ENCODE measurements at regions not wholly inside any gene's neighbourhood (a gene's known extent, or its start where the extent isn't known, plus 50 kb on each side); places are given as distances from the start of the nearest gene placed in this dataset.

DNA sequence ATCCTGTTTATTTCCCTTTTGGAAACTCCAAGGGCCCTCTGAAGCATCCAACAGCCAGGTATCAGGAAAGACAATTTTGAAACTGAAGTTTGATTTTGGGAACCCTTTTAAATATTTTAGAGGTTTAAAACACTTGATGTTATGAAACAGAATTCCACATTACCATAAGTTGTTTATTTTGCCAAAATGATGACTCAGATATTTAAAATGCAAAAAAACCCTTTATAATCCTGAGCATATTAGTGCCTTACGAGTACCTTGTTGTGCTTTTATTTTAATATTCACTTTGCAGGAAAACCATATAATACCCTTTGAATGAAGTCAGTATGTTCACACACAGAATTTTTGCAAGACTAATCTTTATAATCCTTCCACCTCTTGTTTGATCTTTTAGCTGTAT lies 765.1 kb upstream of the CA10 start:
- no peaks in the 10 kb centered on the region for H4K20me1 ChIP-seq (ENCODE audit: insufficient read depth)
- ChIA-PET RAD21 (ENCODE audit: low non-redundant PET in 1 of 2, low total read pairs in 2 of 2, uncharacterized antibody in 2 of 2, unreplicated experiment in 2 of 2) (no interaction called here), POLR2A (no interaction called here), CTCF (no interaction called here)
- TF ChIP-seq EZH2 (IDR thresholded peaks at IDR 0.05) (no peak), CBX3 (IDR thresholded peaks at IDR 0.05; ENCODE audit: low read depth) (no peak)
- no peak overlapping the region for H2AFZ ChIP-seq (ENCODE audit: low read depth, low read length, poor library complexity, severe bottlenecking)
- H3K27ac ChIP-seq (ENCODE audit: low read depth, low read length), result no peak overlapping the region
- ATAC-seq (no peak), DNase-seq (ENCODE audit: low read depth, low spot score) (no peak)
- no peak overlapping the region for H3K4me3 ChIP-seq (replicated peaks in 1 of 2; ENCODE audit: low read depth in 1 of 2, low read length in 2 of 2)
- intact Hi-C loops (cut with micrococcal nuclease), result no loop called here
- BruUV-seq (replicated peaks), result no TSS peak
- no peaks in the 10 kb centered on the region for H3K9me2 ChIP-seq (ENCODE audit: insufficient read depth)
- no peak overlapping the region for H3K4me2 ChIP-seq (ENCODE audit: low read length)
- no peaks in the 10 kb centered on the region for H3K27me3 ChIP-seq (ENCODE audit: insufficient read depth, low read length)
- no peak overlapping the region for H3K9ac ChIP-seq (ENCODE audit: low read length)
- H3K36me3 ChIP-seq (ENCODE audit: control insufficient read depth in 1 of 2, insufficient read depth in 2 of 2, low read length in 2 of 2), result no peaks in the 10 kb centered on the region
- H3K79me2 ChIP-seq (ENCODE audit: insufficient read depth, low read length), result no peaks in the 10 kb centered on the region
- no peaks in the 10 kb centered on the region for H3K4me1 ChIP-seq (ENCODE audit: control insufficient read depth in 1 of 2, insufficient read depth in 2 of 2, low read length in 2 of 2)
- peaks cover 49 to 50% of the 10 kb centered on the region in 2 experiments; a peak in 3 of 4 replicates for H3K9me3 ChIP-seq (ENCODE audit: control insufficient read depth in 1 of 2, insufficient read depth in 1 of 2, low read depth in 1 of 2, low read length in 2 of 2)

DNA sequence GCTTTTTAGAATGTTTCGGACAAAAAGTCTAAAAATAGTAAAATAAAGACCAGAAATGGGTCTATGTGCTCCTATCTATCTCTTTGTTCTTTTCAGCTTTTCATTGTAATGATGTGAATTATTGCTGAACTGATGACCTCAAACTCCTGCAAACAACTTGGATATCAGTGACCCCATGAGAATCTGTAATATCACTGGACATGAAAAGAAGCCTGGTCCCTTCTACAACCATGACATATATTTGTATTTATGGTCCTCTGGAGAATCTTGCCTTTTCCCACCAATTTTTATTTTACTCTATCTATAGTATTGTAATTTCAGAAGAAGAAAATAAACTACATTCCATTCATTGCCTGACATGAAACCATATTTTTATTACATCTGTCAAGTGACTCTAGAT lies 740.7 kb upstream of the CA10 start:
- ChIA-PET RAD21 (ENCODE audit: low non-redundant PET in 1 of 2, low total read pairs in 2 of 2, uncharacterized antibody in 2 of 2, unreplicated experiment in 2 of 2) (no interaction called here), CTCF (no interaction called here), POLR2A (no interaction called here)
- no TSS peak for BruUV-seq (replicated peaks)
- intact Hi-C loops (cut with micrococcal nuclease), result no loop called here
- H3K4me3 ChIP-seq (replicated peaks in 1 of 2; ENCODE audit: low read depth in 1 of 2, low read length in 2 of 2), result no peak overlapping the region
- H3K27me3 ChIP-seq (ENCODE audit: insufficient read depth, low read length), result no peaks in the 10 kb centered on the region
- no peak overlapping the region for H3K27ac ChIP-seq (ENCODE audit: low read depth, low read length)
- no peak for ATAC-seq
- DNase-seq (ENCODE audit: low read depth, low spot score), result no peak
- no peaks in the 10 kb centered on the region for H3K4me1 ChIP-seq (ENCODE audit: control insufficient read depth in 1 of 2, insufficient read depth in 2 of 2, low read length in 2 of 2)
- peaks cover 41 to 69% of the 10 kb centered on the region in 2 experiments; a peak in 2 of 4 replicates for H3K9me3 ChIP-seq (ENCODE audit: control insufficient read depth in 1 of 2, insufficient read depth in 1 of 2, low read depth in 1 of 2, low read length in 2 of 2)
- no peak overlapping the region for H3K4me2 ChIP-seq (ENCODE audit: low read length)
- TF ChIP-seq SIN3A (IDR thresholded peaks at IDR 0.05; ENCODE audit: low read depth) (no peak), CBX3 (IDR thresholded peaks at IDR 0.05; ENCODE audit: low read depth) (no peak), SP1 (IDR thresholded peaks at IDR 0.05; ENCODE audit: low read depth) (no peak), JUND (IDR thresholded peaks at IDR 0.05) (no peak)
- TF ChIP-seq, protein P1, sequence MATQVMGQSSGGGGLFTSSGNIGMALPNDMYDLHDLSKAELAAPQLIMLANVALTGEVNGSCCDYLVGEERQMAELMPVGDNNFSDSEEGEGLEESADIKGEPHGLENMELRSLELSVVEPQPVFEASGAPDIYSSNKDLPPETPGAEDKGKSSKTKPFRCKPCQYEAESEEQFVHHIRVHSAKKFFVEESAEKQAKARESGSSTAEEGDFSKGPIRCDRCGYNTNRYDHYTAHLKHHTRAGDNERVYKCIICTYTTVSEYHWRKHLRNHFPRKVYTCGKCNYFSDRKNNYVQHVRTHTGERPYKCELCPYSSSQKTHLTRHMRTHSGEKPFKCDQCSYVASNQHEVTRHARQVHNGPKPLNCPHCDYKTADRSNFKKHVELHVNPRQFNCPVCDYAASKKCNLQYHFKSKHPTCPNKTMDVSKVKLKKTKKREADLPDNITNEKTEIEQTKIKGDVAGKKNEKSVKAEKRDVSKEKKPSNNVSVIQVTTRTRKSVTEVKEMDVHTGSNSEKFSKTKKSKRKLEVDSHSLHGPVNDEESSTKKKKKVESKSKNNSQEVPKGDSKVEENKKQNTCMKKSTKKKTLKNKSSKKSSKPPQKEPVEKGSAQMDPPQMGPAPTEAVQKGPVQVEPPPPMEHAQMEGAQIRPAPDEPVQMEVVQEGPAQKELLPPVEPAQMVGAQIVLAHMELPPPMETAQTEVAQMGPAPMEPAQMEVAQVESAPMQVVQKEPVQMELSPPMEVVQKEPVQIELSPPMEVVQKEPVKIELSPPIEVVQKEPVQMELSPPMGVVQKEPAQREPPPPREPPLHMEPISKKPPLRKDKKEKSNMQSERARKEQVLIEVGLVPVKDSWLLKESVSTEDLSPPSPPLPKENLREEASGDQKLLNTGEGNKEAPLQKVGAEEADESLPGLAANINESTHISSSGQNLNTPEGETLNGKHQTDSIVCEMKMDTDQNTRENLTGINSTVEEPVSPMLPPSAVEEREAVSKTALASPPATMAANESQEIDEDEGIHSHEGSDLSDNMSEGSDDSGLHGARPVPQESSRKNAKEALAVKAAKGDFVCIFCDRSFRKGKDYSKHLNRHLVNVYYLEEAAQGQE (IDR thresholded peaks at IDR 0.05; ENCODE audit: low read depth), result no peak
- H3K79me2 ChIP-seq (ENCODE audit: insufficient read depth, low read length), result no peaks in the 10 kb centered on the region
- no peaks in the 10 kb centered on the region for H3K9me2 ChIP-seq (ENCODE audit: insufficient read depth)
- no peak overlapping the region for H2AFZ ChIP-seq (ENCODE audit: low read depth, low read length, poor library complexity, severe bottlenecking)
- no peak overlapping the region for H3K9ac ChIP-seq (ENCODE audit: low read length)
- H3K36me3 ChIP-seq (ENCODE audit: control insufficient read depth in 1 of 2, insufficient read depth in 2 of 2, low read length in 2 of 2), result no peaks in the 10 kb centered on the region
- no peaks in the 10 kb centered on the region for H4K20me1 ChIP-seq (ENCODE audit: insufficient read depth)

All from HCT116 (cell line).